ENCODE measurements at regions not wholly inside any gene's neighbourhood (a gene's known extent, or its start where the extent isn't known, plus 50 kb on each side); places are given as distances from the start of the nearest gene placed in this dataset.

- TF ChIP-seq MAX (IDR thresholded peaks at IDR 0.05) (no peak), CHD7 (IDR thresholded peaks at IDR 0.05; ENCODE audit: insufficient replicate concordance, low read length) (no peak), YY1 (IDR thresholded peaks at IDR 0.05; ENCODE audit: low read depth, low read length) (no peak), ASH2L (IDR thresholded peaks at IDR 0.05; ENCODE audit: low read length) (no peak), CTCF (IDR thresholded peaks at IDR 0.05; ENCODE audit: control extremely low read depth in 1 of 3, insufficient read depth in 1 of 3, low read depth in 1 of 3, low read length in 3 of 3) (no peak)
Observed at GRCh38 chr4:24433515-24434214, 150.7 kb downstream of the DHX15 start (continued).
